ENCODE measurements at regions not wholly inside any gene's neighbourhood (a gene's known extent, or its start where the extent isn't known, plus 50 kb on each side); places are given as distances from the start of the nearest gene placed in this dataset.

- DNase-seq (ENCODE audit: low read depth in 1 of 2, low spot score in 1 of 2), result no peak
- in situ Hi-C loops (cut with HindIII; ENCODE audit: low pct_unique_long_range_greater_than_20kb, low sequenced_read_pairs), result no loop called here
- TF ChIP-seq JUND (IDR thresholded peaks at IDR 0.05; ENCODE audit: low read depth), result no peak
Observed at GRCh38 chr1:220398238-220398637, 126.0 kb upstream of the RAB3GAP2 start.

GRCh38 chr1:220391491-220391890 is 119.2 kb upstream of the RAB3GAP2 start:
- no peak for TF ChIP-seq JUND (IDR thresholded peaks at IDR 0.05; ENCODE audit: low read depth)
- peak in 1 of 2 experiments; percentile 71 for DNase-seq (ENCODE audit: low read depth in 1 of 2, low spot score in 1 of 2)
- in situ Hi-C loops (cut with HindIII; ENCODE audit: low pct_unique_long_range_greater_than_20kb, low sequenced_read_pairs), result no loop called here

- in situ Hi-C loops (cut with HindIII; ENCODE audit: low pct_unique_long_range_greater_than_20kb, low sequenced_read_pairs), result no loop called here
- no peak for TF ChIP-seq JUND (IDR thresholded peaks at IDR 0.05; ENCODE audit: low read depth)
- no peak for DNase-seq (ENCODE audit: low read depth in 1 of 2, low spot score in 1 of 2)
Observed at GRCh38 chr1:220389634-220390033, 117.4 kb upstream of the RAB3GAP2 start.

GRCh38 chr1:220386494-220387195 is 114.4 kb upstream of the RAB3GAP2 start:
- TF ChIP-seq JUND (IDR thresholded peaks at IDR 0.05; ENCODE audit: low read depth), result no peak
- DNase-seq (ENCODE audit: low read depth in 1 of 2, low spot score in 1 of 2), result no peak
- in situ Hi-C loops (cut with HindIII; ENCODE audit: low pct_unique_long_range_greater_than_20kb, low sequenced_read_pairs), result no loop called here

DNA sequence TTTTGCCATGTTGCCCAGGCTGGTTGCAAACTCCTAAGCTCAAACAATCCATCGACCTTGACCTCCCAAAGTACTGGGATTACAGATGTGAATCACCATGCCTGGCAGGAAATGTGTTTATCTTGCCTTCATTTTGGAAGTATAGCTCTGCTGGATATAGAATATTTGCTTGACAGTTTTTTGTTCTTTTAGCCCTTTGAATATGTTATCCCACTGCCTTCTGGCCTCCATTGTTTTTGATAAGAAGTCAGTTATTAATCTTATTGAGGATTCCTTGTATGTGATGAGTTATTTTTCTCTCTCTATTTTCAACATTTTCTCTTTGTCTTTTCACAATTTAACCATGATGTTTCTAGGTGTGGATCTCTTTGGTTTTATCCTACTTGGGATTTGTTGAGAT is 112.9 kb upstream of the RAB3GAP2 start:
- DNase-seq (ENCODE audit: low read depth in 1 of 2, low spot score in 1 of 2), result no peak
- in situ Hi-C loops (cut with HindIII; ENCODE audit: low pct_unique_long_range_greater_than_20kb, low sequenced_read_pairs), result no loop called here
- no peak for TF ChIP-seq JUND (IDR thresholded peaks at IDR 0.05; ENCODE audit: low read depth)

DNA sequence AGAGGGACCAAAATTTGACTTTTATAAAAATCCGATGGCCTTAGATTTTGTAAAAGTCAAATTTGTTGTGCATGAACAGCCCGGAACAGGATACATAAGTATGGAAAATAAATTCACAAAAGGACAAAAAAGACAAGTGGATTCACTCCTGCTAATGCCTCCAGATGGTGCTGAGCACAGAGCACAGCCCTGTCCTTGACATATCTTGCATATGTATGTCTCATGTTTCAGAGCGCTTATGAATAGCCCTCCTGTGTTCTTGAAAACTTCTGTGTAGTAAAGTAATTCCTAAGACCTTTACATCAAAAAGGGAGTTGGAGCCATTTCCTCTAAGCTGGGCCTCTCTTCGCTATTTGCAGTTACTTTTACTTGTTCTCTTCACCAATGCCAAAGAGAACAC is 110.7 kb upstream of the RAB3GAP2 start:
- no peak for DNase-seq (ENCODE audit: low read depth in 1 of 2, low spot score in 1 of 2)
- in situ Hi-C loops (cut with HindIII; ENCODE audit: low pct_unique_long_range_greater_than_20kb, low sequenced_read_pairs), result no loop called here
- no peak for TF ChIP-seq JUND (IDR thresholded peaks at IDR 0.05; ENCODE audit: low read depth)

DNA sequence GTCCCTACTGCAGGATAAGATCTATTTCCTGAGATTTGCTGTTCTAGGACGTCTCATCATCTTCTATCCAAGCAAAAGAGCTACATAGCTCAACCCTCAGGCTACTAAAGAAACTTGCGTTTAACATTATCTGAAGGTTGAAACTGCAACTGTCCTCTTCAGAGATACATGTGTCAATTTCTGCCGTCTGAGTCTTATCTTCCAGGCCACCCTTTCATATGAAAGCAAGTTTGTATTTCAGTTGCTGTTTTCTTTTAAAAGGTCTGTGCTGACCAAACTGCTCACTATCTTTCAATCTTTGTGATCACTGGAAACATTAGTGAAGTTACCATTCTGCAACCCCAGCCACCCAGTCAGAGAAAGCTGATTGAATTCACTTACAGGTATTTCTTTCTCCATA is 108.6 kb upstream of the RAB3GAP2 start:
- in situ Hi-C loops (cut with HindIII; ENCODE audit: low pct_unique_long_range_greater_than_20kb, low sequenced_read_pairs), result no loop called here
- no peak for DNase-seq (ENCODE audit: low read depth in 1 of 2, low spot score in 1 of 2)
- TF ChIP-seq JUND (IDR thresholded peaks at IDR 0.05; ENCODE audit: low read depth), result no peak

- no peak for DNase-seq (ENCODE audit: low read depth in 1 of 2, low spot score in 1 of 2)
- in situ Hi-C loops (cut with HindIII; ENCODE audit: low pct_unique_long_range_greater_than_20kb, low sequenced_read_pairs), result no loop called here
- no peak for TF ChIP-seq JUND (IDR thresholded peaks at IDR 0.05; ENCODE audit: low read depth)
Observed at GRCh38 chr1:220378571-220379302, 106.5 kb upstream of the RAB3GAP2 start.

DNA sequence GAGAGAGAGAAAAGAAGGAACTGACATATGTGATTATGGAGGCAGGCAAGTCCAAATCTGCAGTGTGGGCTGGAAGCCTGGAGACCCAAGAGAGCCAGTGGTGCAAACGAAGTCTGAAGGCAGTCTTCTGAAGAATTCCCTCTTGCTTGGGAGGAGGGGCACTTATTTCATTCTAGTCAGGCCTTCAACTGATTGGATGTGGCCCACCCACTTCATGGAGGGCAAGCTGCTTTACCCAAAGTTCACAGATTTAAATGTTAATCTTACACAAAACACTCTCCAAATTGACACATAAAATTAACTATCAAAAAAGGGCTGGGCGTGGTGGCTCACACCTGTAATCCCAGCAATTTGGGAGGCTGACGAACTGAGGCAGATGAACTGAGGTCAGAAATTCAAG is 103.5 kb upstream of the RAB3GAP2 start:
- in situ Hi-C loops (cut with HindIII; ENCODE audit: low pct_unique_long_range_greater_than_20kb, low sequenced_read_pairs), result no loop called here
- no peak for DNase-seq (ENCODE audit: low read depth in 1 of 2, low spot score in 1 of 2)
- TF ChIP-seq JUND (IDR thresholded peaks at IDR 0.05; ENCODE audit: low read depth), result no peak

GRCh38 chr1:220374449-220374848 is 102.2 kb upstream of the RAB3GAP2 start:
- TF ChIP-seq JUND (IDR thresholded peaks at IDR 0.05; ENCODE audit: low read depth), result no peak
- no peak for DNase-seq (ENCODE audit: low read depth in 1 of 2, low spot score in 1 of 2)
- in situ Hi-C loops (cut with HindIII; ENCODE audit: low pct_unique_long_range_greater_than_20kb, low sequenced_read_pairs), result no loop called here

DNA sequence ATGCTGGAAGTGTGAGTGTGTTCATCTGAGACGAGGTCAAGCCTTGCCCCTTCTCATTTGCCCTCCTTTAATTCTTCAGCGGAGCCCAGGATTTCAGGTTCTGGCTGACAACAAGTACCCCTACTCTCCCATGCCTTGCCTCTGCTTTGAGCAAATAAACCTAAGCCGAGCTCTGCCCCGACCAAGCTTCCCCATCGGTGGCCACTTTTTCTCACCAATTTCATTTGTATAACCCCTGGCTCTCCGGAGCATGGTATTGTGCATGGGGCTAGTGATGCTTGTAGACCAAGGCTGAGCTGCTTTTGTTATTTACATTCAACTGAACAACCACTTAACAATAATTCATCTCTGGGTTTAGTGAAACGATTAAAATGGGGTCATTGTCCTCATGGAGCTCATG is 100.2 kb upstream of the RAB3GAP2 start:
- no peak for TF ChIP-seq JUND (IDR thresholded peaks at IDR 0.05; ENCODE audit: low read depth)
- in situ Hi-C loops (cut with HindIII; ENCODE audit: low pct_unique_long_range_greater_than_20kb, low sequenced_read_pairs), result no loop called here

GRCh38 chr1:220371324-220371723 is 99.1 kb upstream of the RAB3GAP2 start:
- TF ChIP-seq JUND (IDR thresholded peaks at IDR 0.05; ENCODE audit: low read depth), result no peak
- peak in 1 of 2 experiments; percentile 41 for DNase-seq (ENCODE audit: low read depth in 1 of 2, low spot score in 1 of 2)
- in situ Hi-C loops (cut with HindIII; ENCODE audit: low pct_unique_long_range_greater_than_20kb, low sequenced_read_pairs), result no loop called here

More for the DNA sequence above, 100.2 kb upstream of the RAB3GAP2 start:
- no peak for DNase-seq (ENCODE audit: low read depth in 1 of 2, low spot score in 1 of 2)

DNA sequence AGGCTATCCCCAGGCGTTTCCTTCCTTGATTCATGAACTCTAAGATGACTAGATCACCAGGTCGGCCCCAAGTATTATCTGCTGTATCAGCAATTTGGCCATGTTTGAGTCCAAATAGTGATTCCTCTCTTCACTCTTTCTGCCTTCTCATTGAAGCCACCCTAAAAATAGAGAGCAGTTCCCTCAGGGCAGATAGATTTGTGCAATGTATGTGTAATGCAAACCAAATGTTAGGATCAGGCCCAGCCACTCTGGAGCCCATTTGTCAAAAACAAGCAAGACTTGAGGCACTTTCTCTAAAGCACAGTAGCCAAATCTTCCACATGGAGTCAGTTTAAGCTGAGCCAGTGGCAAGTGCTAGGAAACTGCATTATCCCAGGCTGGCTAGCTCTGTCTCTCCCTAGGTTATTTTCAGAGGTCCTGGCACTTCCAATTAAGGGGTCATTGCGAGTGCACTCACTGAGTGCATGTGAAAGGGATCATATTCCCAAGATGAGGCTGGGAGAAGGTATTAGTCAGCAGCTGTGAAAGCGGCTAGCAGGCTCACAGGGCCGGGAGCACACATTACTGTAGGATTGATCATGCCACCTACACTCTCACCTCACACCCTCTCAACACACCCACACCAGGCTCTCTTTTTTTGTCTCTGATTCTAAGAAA is 97.9 kb upstream of the RAB3GAP2 start:
- peak in 1 of 2 experiments; percentile 38 for DNase-seq (ENCODE audit: low read depth in 1 of 2, low spot score in 1 of 2)
- in situ Hi-C loops (cut with HindIII; ENCODE audit: low pct_unique_long_range_greater_than_20kb, low sequenced_read_pairs), result no loop called here
- no peak for TF ChIP-seq JUND (IDR thresholded peaks at IDR 0.05; ENCODE audit: low read depth)

Data from T47D (cell line).